ENCODE measurements at regions not wholly inside any gene's neighbourhood (a gene's known extent, or its start where the extent isn't known, plus 50 kb on each side); places are given as distances from the start of the nearest gene placed in this dataset.

- peaks cover 1% of the 10 kb centered on the region for H3K9me3 ChIP-seq (ENCODE audit: insufficient read depth, low read depth, low read length)
- no peaks in the 10 kb centered on the region for H3K4me1 ChIP-seq (ENCODE audit: control insufficient read depth in 1 of 2, insufficient read depth in 2 of 2, low read length in 2 of 2)
- H4K91ac ChIP-seq (ENCODE audit: low read depth, low read length) = no peak overlapping the region
- H3K23ac ChIP-seq (ENCODE audit: low read length) = no peak overlapping the region
- DNase-seq = no peak
- H4K8ac ChIP-seq (ENCODE audit: low read depth, low read length) = no peak overlapping the region
- no peak overlapping the region for H3K4ac ChIP-seq (ENCODE audit: low read depth, low read length)
- H2AK5ac ChIP-seq (ENCODE audit: low read length) = no peak overlapping the region
- H2BK120ac ChIP-seq (ENCODE audit: insufficient read depth, low read length, poor library complexity) = no peak overlapping the region
- WGBS (ENCODE audit: extremely low coverage, insufficient coverage, insufficient read length) = no CpG with 5 or more reads among the region's 3 CpGs
- no peak overlapping the region for H3K4me2 ChIP-seq (ENCODE audit: low read length)
- no peak overlapping the region for H3K14ac ChIP-seq (ENCODE audit: low read length)
- H4K12ac ChIP-seq (ENCODE audit: low read depth, low read length) = no peak overlapping the region
- no peaks in the 10 kb centered on the region for H3K79me1 ChIP-seq (ENCODE audit: low read length)
- no peak overlapping the region for H3K27ac ChIP-seq (ENCODE audit: low read depth, low read length)
- no peaks in the 10 kb centered on the region for H3K27me3 ChIP-seq (ENCODE audit: insufficient read depth, low read length)
- H2BK5ac ChIP-seq (ENCODE audit: low read depth, low read length, poor library complexity) = no peak overlapping the region
- H2BK12ac ChIP-seq (ENCODE audit: low read length) = no peak overlapping the region
- H2AFZ ChIP-seq (ENCODE audit: insufficient read depth, low read length, poor library complexity) = no peak overlapping the region
- no peak overlapping the region for H3K18ac ChIP-seq (ENCODE audit: low read length)
- no peak overlapping the region for H3K4me3 ChIP-seq (ENCODE audit: low read depth, low read length)
- H3K9ac ChIP-seq (ENCODE audit: low read length) = no peak overlapping the region
- H3K36me3 ChIP-seq (ENCODE audit: control insufficient read depth in 1 of 2, insufficient read depth in 2 of 2, low read length in 2 of 2) = no peaks in the 10 kb centered on the region
- no peaks in the 10 kb centered on the region for H3K79me2 ChIP-seq (ENCODE audit: control insufficient read depth, insufficient read depth, low read length, poor library complexity)
These were observed 92.8 kb downstream of the TAF11L14 start for GRCh38 chr5:17727098-17727497.

DNA sequence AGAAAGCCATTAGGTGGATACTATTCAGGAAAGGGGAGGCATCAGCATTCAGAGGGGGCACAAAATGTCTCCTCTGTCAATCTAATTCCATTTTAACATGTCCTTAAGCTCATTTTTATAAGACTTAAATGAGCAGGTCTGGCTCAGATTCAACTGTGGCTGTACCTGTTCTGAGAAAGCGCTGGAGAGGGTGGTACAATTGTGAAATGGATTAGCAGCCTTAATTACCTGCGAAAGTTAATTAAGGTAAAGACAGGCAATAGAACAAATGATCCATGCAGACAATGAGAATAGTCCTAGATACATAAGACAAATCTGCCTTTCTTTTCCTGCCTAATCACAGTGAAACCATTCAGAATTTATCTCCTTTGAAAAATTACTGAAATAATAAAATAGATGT, 96.2 kb downstream of the TAF11L14 start:
- Histone ChIP-seq H3K27me3 (ENCODE audit: insufficient read depth, low read length) (no peaks in the 10 kb centered on the region), H3K27ac (ENCODE audit: low read depth, low read length) (no peak overlapping the region), H3K14ac (ENCODE audit: low read length) (no peak overlapping the region), H3K4me1 (ENCODE audit: control insufficient read depth in 1 of 2, insufficient read depth in 2 of 2, low read length in 2 of 2) (no peaks in the 10 kb centered on the region), H3K4me3 (ENCODE audit: low read depth, low read length) (no peak overlapping the region), H2BK12ac (ENCODE audit: low read length) (no peak overlapping the region), H4K8ac (ENCODE audit: low read depth, low read length) (no peak overlapping the region), H3K18ac (ENCODE audit: low read length) (no peak overlapping the region), H3K23ac (ENCODE audit: low read length) (no peak overlapping the region), H4K12ac (ENCODE audit: low read depth, low read length) (no peak overlapping the region), H2BK5ac (ENCODE audit: low read depth, low read length, poor library complexity) (no peak overlapping the region), H3K36me3 (ENCODE audit: control insufficient read depth in 1 of 2, insufficient read depth in 2 of 2, low read length in 2 of 2) (no peaks in the 10 kb centered on the region), H3K79me1 (ENCODE audit: low read length) (no peaks in the 10 kb centered on the region), H3K4ac (ENCODE audit: low read depth, low read length) (no peak overlapping the region), H3K79me2 (ENCODE audit: control insufficient read depth, insufficient read depth, low read length, poor library complexity) (no peaks in the 10 kb centered on the region), H3K9ac (ENCODE audit: low read length) (no peak overlapping the region), H2AFZ (ENCODE audit: insufficient read depth, low read length, poor library complexity) (no peak overlapping the region), H3K4me2 (ENCODE audit: low read length) (no peak overlapping the region), H4K91ac (ENCODE audit: low read depth, low read length) (no peak overlapping the region), H3K9me3 (ENCODE audit: insufficient read depth, low read depth, low read length) (no peaks in the 10 kb centered on the region), H2AK5ac (ENCODE audit: low read length) (no peak overlapping the region), H2BK120ac (ENCODE audit: insufficient read depth, low read length, poor library complexity) (no peak overlapping the region)
- DNase-seq = no peak
- WGBS (ENCODE audit: extremely low coverage, insufficient coverage, insufficient read length) = no CpG with 5 or more reads among the region's 2 CpGs

DNA sequence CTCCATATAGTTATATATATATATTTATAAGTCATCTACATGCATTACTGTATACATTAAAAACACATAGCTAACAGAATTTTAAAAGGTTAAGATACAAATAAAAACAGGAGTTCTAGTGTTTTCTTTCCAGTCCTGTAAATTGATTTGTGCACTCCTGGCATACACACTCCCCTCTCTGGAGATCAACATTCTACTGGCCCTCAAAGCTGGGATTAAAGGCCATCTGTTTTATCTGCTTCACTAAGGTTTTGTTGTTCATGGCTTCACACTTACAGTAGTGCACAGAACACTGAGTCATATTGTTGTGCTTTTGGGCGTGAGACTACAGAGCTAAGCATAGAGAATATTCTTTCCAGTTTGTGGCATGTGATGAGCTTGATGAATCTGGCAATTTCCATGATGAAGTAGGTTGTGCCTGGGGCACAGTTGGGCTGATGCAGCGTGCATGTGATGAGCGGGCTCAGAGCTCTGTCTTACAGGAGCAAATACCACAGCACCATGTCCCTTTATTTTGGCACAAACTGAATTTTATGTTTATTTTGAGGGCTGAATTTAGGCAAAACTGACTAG, 98.2 kb downstream of the TAF11L14 start:
- H3K18ac ChIP-seq (ENCODE audit: low read length) = no peak overlapping the region
- no peak overlapping the region for H3K23ac ChIP-seq (ENCODE audit: low read length)

DNA sequence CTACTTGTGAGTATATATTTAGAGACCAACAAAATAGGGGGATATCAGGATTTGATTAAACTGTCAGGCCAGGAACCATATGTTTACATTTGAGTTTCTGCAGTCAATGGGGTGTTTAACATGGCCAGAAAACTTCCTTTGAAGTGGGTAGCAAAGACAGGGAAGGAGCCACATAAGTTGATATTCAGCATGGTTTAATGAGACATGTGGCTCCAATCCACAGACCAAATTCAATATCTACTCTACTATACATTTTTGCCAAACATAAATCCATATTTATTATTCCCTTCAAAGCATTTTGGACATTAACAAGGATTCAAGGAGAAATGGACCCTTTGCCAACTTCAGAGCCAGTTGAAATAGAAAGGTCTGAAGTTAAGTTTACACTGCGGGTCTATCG, 99.8 kb downstream of the TAF11L14 start:
- H2BK12ac ChIP-seq (ENCODE audit: low read length) = no peak overlapping the region
- H3K23ac ChIP-seq (ENCODE audit: low read length) = no peak overlapping the region
- no peak overlapping the region for H3K4me2 ChIP-seq (ENCODE audit: low read length)
- no peak overlapping the region for H3K4me3 ChIP-seq (ENCODE audit: low read depth, low read length)
- H3K9me3 ChIP-seq (ENCODE audit: insufficient read depth, low read depth, low read length) = no peaks in the 10 kb centered on the region
- H3K27me3 ChIP-seq (ENCODE audit: insufficient read depth, low read length) = no peaks in the 10 kb centered on the region
- no peaks in the 10 kb centered on the region for H3K36me3 ChIP-seq (ENCODE audit: control insufficient read depth in 1 of 2, insufficient read depth in 2 of 2, low read length in 2 of 2)
- H2BK5ac ChIP-seq (ENCODE audit: low read depth, low read length, poor library complexity) = no peak overlapping the region
- H2AFZ ChIP-seq (ENCODE audit: insufficient read depth, low read length, poor library complexity) = no peak overlapping the region
- H3K14ac ChIP-seq (ENCODE audit: low read length) = no peak overlapping the region
- H4K12ac ChIP-seq (ENCODE audit: low read depth, low read length) = no peak overlapping the region
- H2AK5ac ChIP-seq (ENCODE audit: low read length) = no peak overlapping the region
- no peak overlapping the region for H4K8ac ChIP-seq (ENCODE audit: low read depth, low read length)
- WGBS (ENCODE audit: extremely low coverage, insufficient coverage, insufficient read length) = no CpG with 5 or more reads among the region's 2 CpGs
- no peak overlapping the region for H4K91ac ChIP-seq (ENCODE audit: low read depth, low read length)
- no peak for DNase-seq
- H3K9ac ChIP-seq (ENCODE audit: low read length) = no peak overlapping the region
- no peak overlapping the region for H3K18ac ChIP-seq (ENCODE audit: low read length)
- no peaks in the 10 kb centered on the region for H3K4me1 ChIP-seq (ENCODE audit: control insufficient read depth in 1 of 2, insufficient read depth in 2 of 2, low read length in 2 of 2)
- H2BK120ac ChIP-seq (ENCODE audit: insufficient read depth, low read length, poor library complexity) = no peak overlapping the region
- no peak overlapping the region for H3K27ac ChIP-seq (ENCODE audit: low read depth, low read length)
- no peaks in the 10 kb centered on the region for H3K79me2 ChIP-seq (ENCODE audit: control insufficient read depth, insufficient read depth, low read length, poor library complexity)
- H3K4ac ChIP-seq (ENCODE audit: low read depth, low read length) = no peak overlapping the region
- no peaks in the 10 kb centered on the region for H3K79me1 ChIP-seq (ENCODE audit: low read length)

More for the DNA sequence above, 98.2 kb downstream of the TAF11L14 start:
- no peak overlapping the region for H2AK5ac ChIP-seq (ENCODE audit: low read length)
- DNase-seq = no peak
- H3K4me3 ChIP-seq (ENCODE audit: low read depth, low read length) = no peak overlapping the region
- H3K4me1 ChIP-seq (ENCODE audit: control insufficient read depth in 1 of 2, insufficient read depth in 2 of 2, low read length in 2 of 2) = no peaks in the 10 kb centered on the region
- H2BK12ac ChIP-seq (ENCODE audit: low read length) = no peak overlapping the region
- H2BK5ac ChIP-seq (ENCODE audit: low read depth, low read length, poor library complexity) = no peak overlapping the region
- no peaks in the 10 kb centered on the region for H3K27me3 ChIP-seq (ENCODE audit: insufficient read depth, low read length)
- H2AFZ ChIP-seq (ENCODE audit: insufficient read depth, low read length, poor library complexity) = no peak overlapping the region
- no peaks in the 10 kb centered on the region for H3K9me3 ChIP-seq (ENCODE audit: insufficient read depth, low read depth, low read length)
- H3K4ac ChIP-seq (ENCODE audit: low read depth, low read length) = no peak overlapping the region
- no peak overlapping the region for H3K27ac ChIP-seq (ENCODE audit: low read depth, low read length)
- no peak overlapping the region for H3K14ac ChIP-seq (ENCODE audit: low read length)
- H4K8ac ChIP-seq (ENCODE audit: low read depth, low read length) = no peak overlapping the region
- H4K91ac ChIP-seq (ENCODE audit: low read depth, low read length) = no peak overlapping the region
- no peak overlapping the region for H4K12ac ChIP-seq (ENCODE audit: low read depth, low read length)
- H3K36me3 ChIP-seq (ENCODE audit: control insufficient read depth in 1 of 2, insufficient read depth in 2 of 2, low read length in 2 of 2) = no peaks in the 10 kb centered on the region
- H2BK120ac ChIP-seq (ENCODE audit: insufficient read depth, low read length, poor library complexity) = no peak overlapping the region
- H3K79me1 ChIP-seq (ENCODE audit: low read length) = no peaks in the 10 kb centered on the region
- WGBS (ENCODE audit: extremely low coverage, insufficient coverage, insufficient read length) = no CpG with 5 or more reads among the region's 3 CpGs
- H3K9ac ChIP-seq (ENCODE audit: low read length) = no peak overlapping the region
- H3K4me2 ChIP-seq (ENCODE audit: low read length) = no peak overlapping the region
- no peaks in the 10 kb centered on the region for H3K79me2 ChIP-seq (ENCODE audit: control insufficient read depth, insufficient read depth, low read length, poor library complexity)

Data from trophoblast cell (in vitro differentiated cells and primary cell).